HFFc6 (cell line): ENCODE measurements at regions not wholly inside any gene's neighbourhood (a gene's known extent, or its start where the extent isn't known, plus 50 kb on each side); places are given as distances from the start of the nearest gene placed in this dataset.

Experiments used
- DNase-seq: peaks from one replicate; pipeline ENCODE4 v3.0.0-alpha.2; 2018
- H3K27ac Mint-ChIP-seq: 2 replicates; pipeline ENCODE4 v1.8.0; 2020; ENCODE audit warnings: mild to moderate bottlenecking, mixed read lengths
- H3K27me3 Mint-ChIP-seq: 2 replicates; pipeline ENCODE4 v1.8.0; 2021; ENCODE audit warnings: mild to moderate bottlenecking, moderate library complexity, mixed read lengths; ENCODE audit not compliant: insufficient read depth
- H3K36me3 Mint-ChIP-seq: 2 replicates; pipeline ENCODE4 v1.8.0; 2021; ENCODE audit warnings: low read depth, mixed read lengths
- H3K4me1 Mint-ChIP-seq: 2 replicates; pipeline ENCODE4 v1.8.0; 2020; ENCODE audit warnings: low read depth, mixed read lengths
- H3K4me3 Mint-ChIP-seq: 2 replicates; pipeline ENCODE4 v1.8.0; 2020; ENCODE audit warnings: mild to moderate bottlenecking, moderate library complexity, mixed read lengths
- H3K9me3 Mint-ChIP-seq: 2 replicates; pipeline ENCODE4 v1.8.0; 2020; ENCODE audit warnings: mild to moderate bottlenecking, mixed read lengths
- CTCF ChIP-seq: fragments of 200-600 bp; sonication (generic); IDR thresholded peaks from 2 replicates; pipeline ENCODE4 v1.5.0; 2021; ENCODE audit warnings: antibody characterized with exemption, mild to moderate bottlenecking

DNA sequence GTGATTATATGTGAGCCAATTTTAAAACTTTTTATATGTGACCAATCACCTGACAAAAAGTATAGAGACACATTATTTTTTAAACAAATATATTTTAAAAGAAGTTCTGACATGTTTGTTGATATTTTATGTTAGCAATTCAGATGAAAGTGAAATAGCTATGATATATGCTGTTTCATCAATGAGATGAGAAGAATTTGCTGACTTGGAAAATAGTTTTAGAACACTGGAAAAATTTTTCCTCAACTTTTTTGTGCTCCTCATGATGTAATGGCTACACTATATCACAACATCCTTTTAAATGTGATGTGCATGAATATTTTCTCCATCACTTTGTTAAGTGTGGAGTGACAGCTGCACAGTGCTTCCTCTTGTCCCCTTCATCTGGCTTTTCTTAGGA is 434.0 kb downstream of the PLCL1 start:
- H3K27me3 Mint-ChIP-seq: peaks cover 5% of the 10 kb centered on the region; the same call in 1 of the 2 replicates
- no peaks in the 10 kb centered on the region for H3K4me1 Mint-ChIP-seq
- peaks cover 2% of the 10 kb centered on the region for H3K36me3 Mint-ChIP-seq
- peaks cover 51% of the 10 kb centered on the region for H3K9me3 Mint-ChIP-seq
- no peak for DNase-seq
- no peak for TF ChIP-seq CTCF
- no peak overlapping the region for H3K4me3 Mint-ChIP-seq
- H3K27ac Mint-ChIP-seq: no peak overlapping the region

DNA sequence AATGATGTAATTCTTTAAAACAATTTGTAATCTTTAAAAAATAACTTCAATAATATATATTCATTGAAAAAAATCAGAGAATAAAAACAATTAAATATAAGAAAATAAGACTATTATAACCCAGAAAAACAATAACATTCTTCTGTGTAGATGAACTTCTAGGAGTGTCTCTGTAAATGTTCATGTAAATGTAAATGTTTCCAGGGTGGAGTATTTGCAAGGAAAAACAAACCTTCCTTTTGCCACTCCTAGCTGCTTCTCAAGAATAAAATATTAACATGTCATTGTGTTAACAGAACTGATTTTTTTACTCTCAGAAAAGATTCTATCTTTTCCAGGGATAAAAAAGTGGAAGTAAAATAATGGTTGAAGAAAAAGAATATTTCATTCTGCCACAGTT is 431.9 kb downstream of the PLCL1 start:
- no peak for DNase-seq
- H3K9me3 Mint-ChIP-seq: peaks cover 49% of the 10 kb centered on the region
- no peak overlapping the region for H3K27ac Mint-ChIP-seq
- H3K36me3 Mint-ChIP-seq: peaks cover 5% of the 10 kb centered on the region
- no peak for TF ChIP-seq CTCF
- no peaks in the 10 kb centered on the region for H3K4me1 Mint-ChIP-seq
- H3K4me3 Mint-ChIP-seq: no peak overlapping the region
- H3K27me3 Mint-ChIP-seq: no peaks in the 10 kb centered on the region

- Mint-ChIP-seq H3K27me3 (peaks cover 2% of the 10 kb centered on the region; the same call in 1 of the 2 replicates), H3K27ac (no peak overlapping the region), H3K36me3 (peaks cover 5% of the 10 kb centered on the region), H3K4me3 (no peak overlapping the region), H3K4me1 (no peaks in the 10 kb centered on the region), H3K9me3 (peaks cover 39% of the 10 kb centered on the region)
- TF ChIP-seq CTCF: no peak
- no peak for DNase-seq
Observed at GRCh38 chr2:198232281-198232680, 427.9 kb downstream of the PLCL1 start.

DNA sequence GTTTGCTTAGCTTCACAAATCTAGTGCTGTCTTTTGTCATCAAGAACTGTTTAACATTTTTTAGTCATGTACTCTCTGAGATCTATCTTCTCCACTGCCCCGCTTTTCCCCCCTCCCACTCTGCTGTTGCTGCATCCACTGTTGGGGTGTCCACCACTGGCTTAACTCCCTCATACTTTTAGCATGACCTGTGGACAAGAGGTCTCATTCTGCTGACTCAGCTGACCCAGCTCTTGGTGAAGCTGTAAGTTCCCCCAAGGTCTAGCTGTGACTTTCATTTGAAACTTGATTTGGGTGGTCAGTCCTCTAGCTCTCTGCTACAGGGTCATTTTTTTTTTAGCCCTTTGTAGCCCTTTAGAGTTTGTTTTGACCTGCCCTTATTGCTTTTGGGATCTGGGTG is 427.2 kb downstream of the PLCL1 start:
- DNase-seq: no peak
- H3K36me3 Mint-ChIP-seq: peaks cover 5% of the 10 kb centered on the region

GRCh38 chr2:198220763-198221610 is 416.6 kb downstream of the PLCL1 start:
- Mint-ChIP-seq H3K27me3 (no peaks in the 10 kb centered on the region; the same call in none of the 2 replicates), H3K9me3 (peaks cover 45% of the 10 kb centered on the region), H3K27ac (no peak overlapping the region), H3K4me1 (no peaks in the 10 kb centered on the region), H3K36me3 (no peaks in the 10 kb centered on the region; the same call in 1 of the 2 replicates), H3K4me3 (no peak overlapping the region)
- no peak for DNase-seq
- TF ChIP-seq CTCF: no peak

More for the DNA sequence above, 427.2 kb downstream of the PLCL1 start:
- Mint-ChIP-seq H3K4me3 (no peak overlapping the region), H3K27me3 (peaks cover 2% of the 10 kb centered on the region; the same call in 1 of the 2 replicates), H3K27ac (no peak overlapping the region), H3K9me3 (peaks cover 35% of the 10 kb centered on the region), H3K4me1 (no peaks in the 10 kb centered on the region)
- TF ChIP-seq CTCF: no peak
